Ecto neural progenitor cell (in vitro differentiated cells): ENCODE measurements at regions not wholly inside any gene's neighbourhood (a gene's known extent, or its start where the extent isn't known, plus 50 kb on each side); places are given as distances from the start of the nearest gene placed in this dataset.
A peak's percentile ranks its signal among the peaks of the same experiment; 100 is the strongest.

Experiments
- DNase-seq: peaks from one replicate; pipeline ENCODE4 v3.0.0-alpha.2; 2018; ENCODE audit warnings: low spot score

- no peak for DNase-seq
These were observed 411.9 kb upstream of the SHH start for GRCh38 chr7:156223935-156224832.

DNA sequence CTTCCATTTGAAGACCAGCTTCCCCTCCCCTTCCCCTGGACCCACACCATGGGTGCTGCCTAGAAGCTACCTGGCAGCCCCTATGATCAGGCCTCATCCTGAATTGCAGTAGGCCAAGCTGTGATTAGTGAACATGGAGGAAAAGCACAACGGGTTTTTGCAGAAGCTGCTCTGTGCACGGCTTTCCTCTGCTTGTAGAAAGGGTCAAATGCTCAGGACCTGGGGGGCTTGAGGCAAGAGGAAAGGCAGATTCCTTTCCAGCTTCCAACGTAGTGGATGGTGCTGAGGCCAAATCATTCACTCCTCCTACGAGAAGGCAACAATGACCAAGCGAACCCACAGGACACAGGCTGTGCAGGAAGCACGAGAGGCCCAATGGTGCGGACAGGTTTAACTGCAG, 410.3 kb upstream of the SHH start:
- peak; percentile 19 for DNase-seq

DNA sequence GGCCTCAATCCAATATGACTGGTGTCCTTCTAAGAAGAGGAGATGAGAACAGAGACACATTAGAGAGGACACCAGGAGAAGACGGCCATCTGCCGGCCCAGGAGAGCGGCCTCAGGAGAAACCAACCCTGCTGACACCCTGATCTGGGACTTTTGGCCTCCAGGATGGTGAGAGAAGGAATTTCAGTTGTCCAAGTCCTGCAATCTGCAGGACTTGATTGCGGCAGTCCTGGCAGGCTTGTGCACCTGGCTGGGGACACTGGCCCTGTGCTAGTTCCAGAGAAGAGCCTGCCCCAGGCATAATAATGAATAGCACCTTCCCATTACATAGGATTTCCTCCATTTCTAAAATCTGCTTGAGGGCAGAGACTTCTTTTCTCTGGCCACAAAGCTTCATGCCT, 409.9 kb upstream of the SHH start:
- peak; percentile 31 for DNase-seq

GRCh38 chr7:156220701-156221100, 408.4 kb upstream of the SHH start:
- DNase-seq = no peak

GRCh38 chr7:156220078-156220605, 407.9 kb upstream of the SHH start:
- DNase-seq = peak; percentile 44

DNA sequence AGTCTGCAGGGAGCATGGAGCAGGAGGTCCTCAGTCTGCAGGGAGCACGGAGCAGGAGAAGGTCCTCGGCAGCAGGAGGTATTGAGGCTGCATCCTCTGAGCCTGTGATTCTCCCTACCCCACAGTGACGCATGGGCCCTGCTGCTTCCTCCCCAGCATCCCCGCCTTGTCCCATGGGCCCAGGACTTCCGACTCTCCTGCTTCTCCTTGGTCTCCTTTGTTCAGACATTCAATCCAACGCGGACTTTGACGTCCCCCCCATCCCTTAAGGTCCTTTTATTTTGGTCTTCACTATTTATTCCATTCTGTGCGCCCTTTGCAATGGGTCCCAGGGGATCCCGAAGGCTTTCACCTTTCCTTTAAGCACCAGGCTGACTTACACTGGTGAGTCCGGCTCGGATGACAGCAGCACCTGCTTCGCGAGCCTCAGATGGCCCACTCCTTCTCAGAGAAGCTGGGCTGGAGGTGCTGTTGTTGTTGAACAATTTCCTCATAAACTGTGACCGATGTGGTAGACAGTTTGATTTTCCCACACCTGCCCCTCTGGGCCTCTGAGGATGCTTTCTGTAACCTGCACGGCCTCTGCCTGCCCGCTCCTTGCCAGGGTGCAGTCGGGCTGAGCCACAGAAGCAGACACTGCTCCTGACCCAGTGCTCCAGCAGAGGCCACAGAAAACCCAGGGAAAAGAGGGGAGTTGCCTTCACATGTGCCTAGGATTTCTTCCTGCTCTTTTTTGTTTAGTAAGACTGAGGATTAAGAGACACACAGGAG, 407.2 kb upstream of the SHH start:
- peak; percentile 34 for DNase-seq

- peak; percentile 19 for DNase-seq
These were observed 406.5 kb upstream of the SHH start for GRCh38 chr7:156218544-156219306.

DNA sequence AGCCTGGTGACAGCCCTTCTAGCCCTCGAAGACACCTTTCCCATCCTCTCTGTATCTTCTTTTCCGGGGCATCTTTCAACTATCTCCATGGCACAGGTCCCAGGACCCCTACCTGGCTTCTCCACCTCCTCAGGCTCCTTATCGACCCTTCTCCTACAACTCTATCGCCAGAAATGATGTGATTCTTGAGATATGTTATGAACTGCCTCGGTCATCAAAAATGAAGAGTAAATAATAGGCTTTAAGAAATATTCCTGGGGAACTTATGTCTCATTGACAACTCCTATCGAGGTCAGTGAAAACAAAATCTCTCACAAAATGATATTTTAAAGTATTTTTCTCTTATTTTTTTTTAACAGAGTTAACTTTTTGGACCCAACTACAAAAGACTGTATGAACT, 405.5 kb upstream of the SHH start:
- DNase-seq = no peak

- DNase-seq = no peak
These were observed 396.8 kb upstream of the SHH start for GRCh38 chr7:156209087-156209486.

- no peak for DNase-seq
These were observed 395.0 kb upstream of the SHH start for GRCh38 chr7:156207306-156207705.

- no peak for DNase-seq
These were observed 393.9 kb upstream of the SHH start for GRCh38 chr7:156206174-156206573.

DNA sequence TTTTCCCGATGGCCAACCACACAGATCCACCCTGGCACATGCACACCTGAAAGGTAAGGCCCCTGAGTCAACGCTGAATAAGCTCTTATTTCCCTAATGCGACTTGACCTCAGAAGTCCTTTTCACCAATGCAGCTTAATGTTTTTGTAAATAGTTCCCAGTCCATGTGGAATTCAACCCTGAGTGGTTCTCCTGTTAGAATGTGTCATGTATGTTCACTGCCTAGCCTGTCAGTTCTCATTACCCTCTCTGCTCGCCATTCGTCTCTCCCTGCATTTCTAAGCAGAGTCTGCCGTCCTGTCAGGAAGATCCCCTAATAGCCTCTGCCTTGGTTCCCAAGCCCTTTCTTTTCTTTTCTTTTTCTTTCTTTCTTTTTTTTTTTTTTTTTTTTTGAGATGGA, 392.6 kb upstream of the SHH start:
- no peak for DNase-seq

GRCh38 chr7:156203923-156204322, 391.7 kb upstream of the SHH start:
- no peak for DNase-seq

DNA sequence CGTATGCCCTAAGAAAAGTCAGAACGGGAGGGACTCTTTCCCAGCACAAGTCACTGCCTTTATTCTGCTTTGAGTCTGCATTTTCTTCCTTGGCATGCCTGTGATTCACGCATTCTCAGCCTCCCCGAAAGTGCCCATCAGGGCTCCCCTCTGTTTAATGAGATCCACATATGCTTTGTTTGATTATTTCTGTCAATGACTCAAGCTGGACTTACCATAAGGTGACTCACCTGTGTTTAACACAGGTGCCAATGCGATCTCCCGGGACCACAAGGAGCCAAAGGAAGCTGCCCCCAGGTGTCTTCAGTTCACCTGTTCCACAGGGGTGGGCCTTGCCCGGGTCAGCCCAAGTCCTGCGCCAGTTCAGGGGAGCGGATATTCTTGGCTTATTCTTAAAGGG, 386.0 kb upstream of the SHH start:
- DNase-seq = no peak

GRCh38 chr7:156196649-156197048, 384.4 kb upstream of the SHH start:
- DNase-seq = no peak

DNA sequence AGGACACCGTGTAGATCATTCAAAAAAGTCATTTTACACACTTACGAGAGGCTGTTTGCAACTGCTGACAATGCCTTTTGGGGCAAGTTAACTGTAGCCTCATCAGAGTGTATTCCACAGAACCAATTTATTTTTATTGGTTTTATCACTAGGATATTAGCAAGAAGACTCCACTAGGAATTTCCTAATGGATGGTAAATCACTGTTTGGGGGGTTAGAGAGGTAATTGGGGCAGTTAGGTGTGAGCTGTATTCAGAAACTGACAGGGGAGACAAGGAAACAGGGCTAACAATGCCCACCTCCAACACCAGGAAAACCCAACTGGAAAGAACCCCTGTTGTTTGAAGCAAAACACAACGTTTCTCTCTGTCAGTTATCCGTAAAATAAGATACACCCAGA, 383.0 kb upstream of the SHH start:
- no peak for DNase-seq

DNA sequence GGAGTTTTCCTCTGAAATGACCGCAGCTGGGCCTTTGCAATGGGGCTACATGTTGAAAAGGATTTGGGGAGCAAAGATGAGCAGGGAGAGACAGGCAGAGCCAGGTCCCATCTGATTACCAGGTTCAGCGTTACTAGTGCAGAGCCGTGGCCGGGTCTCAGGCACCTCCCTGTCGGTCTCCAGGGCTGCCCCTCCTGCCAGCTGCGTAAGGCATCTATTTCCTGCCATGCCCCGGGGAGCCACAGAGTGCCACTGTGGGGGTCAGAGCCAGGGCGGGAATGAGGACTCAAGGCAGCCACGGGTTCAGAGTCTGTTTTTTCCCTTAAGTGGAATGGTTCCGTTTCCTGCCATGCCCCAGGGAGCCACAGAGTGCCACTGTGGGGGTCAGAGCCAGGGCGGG, 382.6 kb upstream of the SHH start:
- no peak for DNase-seq

- DNase-seq = no peak
These were observed 380.7 kb upstream of the SHH start for GRCh38 chr7:156192921-156193320.

DNA sequence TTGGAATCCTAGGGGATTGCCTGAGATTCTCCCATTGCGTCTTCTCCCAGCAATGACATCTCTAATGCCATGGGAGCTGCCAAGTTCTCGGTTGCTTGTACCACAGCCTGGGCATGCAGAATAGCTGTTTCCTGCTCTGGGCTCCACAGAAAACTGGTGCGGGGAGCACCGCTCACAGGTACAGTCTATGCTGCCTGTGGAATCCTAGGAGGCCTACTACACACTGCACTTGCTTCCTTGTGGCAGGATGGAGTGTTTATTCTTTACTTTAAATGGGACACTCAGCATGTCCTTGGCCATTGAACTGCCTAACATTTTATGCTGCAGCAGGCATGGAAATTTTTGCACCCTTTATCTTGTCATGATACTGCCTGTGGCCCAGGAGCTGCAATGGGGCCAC, 378.8 kb upstream of the SHH start:
- no peak for DNase-seq

GRCh38 chr7:156185076-156185475, 372.8 kb upstream of the SHH start:
- no peak for DNase-seq

DNA sequence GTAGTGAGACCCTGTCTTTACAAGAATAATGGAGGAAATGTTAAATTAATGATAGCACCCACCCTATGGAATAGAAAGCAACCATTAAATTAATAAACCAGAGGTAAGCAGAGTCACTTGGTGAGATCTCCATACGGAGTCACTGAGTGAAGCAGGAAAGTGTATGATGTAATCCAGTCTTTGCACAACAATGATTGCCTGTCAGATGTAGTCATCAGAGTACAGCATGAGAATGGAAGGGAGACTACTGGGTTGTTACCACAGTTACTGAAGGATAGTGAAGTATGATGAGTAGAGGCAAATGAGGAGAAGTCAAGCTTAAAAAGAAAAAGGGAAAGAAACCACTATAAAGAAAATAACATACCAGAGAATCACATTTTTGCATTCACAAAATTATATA, 371.9 kb upstream of the SHH start:
- no peak for DNase-seq

DNA sequence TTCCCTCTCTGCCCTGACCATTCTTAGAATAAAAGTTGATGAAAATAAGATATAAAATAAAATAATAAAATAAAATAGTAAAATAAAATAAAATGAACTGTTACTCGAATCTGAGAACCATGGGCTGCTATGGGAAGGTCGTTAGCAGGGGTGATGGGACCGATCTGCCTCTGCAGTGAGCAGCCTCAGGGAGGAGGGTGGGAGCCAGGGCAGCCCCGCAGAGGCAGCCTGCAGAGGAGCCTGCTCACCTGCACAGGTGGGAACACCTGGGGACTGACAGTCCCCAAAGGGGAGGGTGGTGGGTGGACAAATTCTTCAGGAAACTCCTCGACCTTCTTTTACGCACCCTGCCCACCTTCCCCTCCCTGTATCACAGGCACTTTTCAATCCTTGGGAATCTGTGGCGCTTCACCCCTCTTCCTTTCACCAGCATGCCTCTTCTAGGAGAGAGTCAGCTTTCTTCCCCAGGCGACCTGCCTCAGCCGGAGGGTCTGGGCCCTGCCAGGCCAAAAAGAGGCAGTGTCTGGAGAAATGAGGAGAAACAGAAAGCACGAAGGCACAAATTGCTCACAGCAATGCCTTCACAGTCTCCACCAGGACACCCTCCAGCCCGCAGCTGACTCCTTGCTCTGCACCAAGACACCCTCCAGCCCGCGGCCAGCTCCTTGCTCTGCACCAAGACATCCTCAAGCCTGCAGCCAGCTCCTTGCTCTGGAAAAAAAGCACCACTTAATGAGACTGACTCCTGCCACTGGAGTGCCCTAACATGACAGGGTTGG, 368.4 kb upstream of the SHH start:
- DNase-seq = no peak
